Neural crest cell (in vitro differentiated cells): ENCODE measurements at regions not wholly inside any gene's neighbourhood (a gene's known extent, or its start where the extent isn't known, plus 50 kb on each side); places are given as distances from the start of the nearest gene placed in this dataset.

Source experiments
- DNase-seq: peaks from one replicate; pipeline ENCODE4 v3.0.0; 2021; ENCODE audit warnings: low read depth, mixed read lengths, low spot score
- H3K27ac Mint-ChIP-seq: one replicate; pipeline ENCODE4 v1.8.0; 2021; ENCODE audit warnings: mild to moderate bottlenecking, mixed read lengths; ENCODE audit not compliant: unreplicated experiment
- H3K27me3 Mint-ChIP-seq: 2 replicates; pipeline ENCODE4 v1.8.0; 2021; ENCODE audit warnings: low read depth, mild to moderate bottlenecking, mixed read lengths
- H3K36me3 Mint-ChIP-seq: 2 replicates; pipeline ENCODE4 v1.8.0; 2021; ENCODE audit warnings: low read depth, mild to moderate bottlenecking, mixed read lengths
- H3K4me1 Mint-ChIP-seq: 2 replicates; pipeline ENCODE4 v1.8.0; 2021; ENCODE audit warnings: mixed read lengths
- H3K4me3 Mint-ChIP-seq: one replicate; pipeline ENCODE4 v1.8.0; 2021; ENCODE audit warnings: mild to moderate bottlenecking, mixed read lengths
- H3K9me3 Mint-ChIP-seq: 2 replicates; pipeline ENCODE4 v1.8.0; 2021; ENCODE audit warnings: mixed read lengths
- TF ChIP-seq, protein P1 (sequence below): fragments of 200-600 bp; sonication (generic); conservative IDR thresholded peaks from 2 replicates; pipeline ENCODE4 v1.5.0; 2021; ENCODE audit warnings: antibody characterized with exemption, mild to moderate bottlenecking

DNA sequence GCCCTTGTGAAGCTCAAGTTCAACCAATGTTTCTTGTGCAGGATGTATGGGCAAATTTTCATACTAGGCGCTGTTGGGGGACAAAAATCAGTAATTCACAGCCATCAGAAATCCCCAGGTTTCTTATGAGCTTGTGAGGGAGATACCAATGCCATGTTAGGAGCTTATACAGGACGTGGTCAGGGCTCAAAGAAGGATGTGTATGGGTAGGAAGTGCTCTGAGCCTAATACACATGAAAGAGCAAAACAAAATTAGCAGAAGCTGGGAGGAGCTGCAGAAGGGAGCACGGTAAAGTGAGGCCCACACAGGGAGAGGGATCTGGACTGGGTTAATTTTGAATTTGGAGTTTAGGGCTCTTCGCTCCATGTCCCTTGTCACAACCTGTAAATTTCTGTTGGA lies 114.6 kb upstream of the MAP3K1 start:
- Mint-ChIP-seq H3K36me3 (no peaks in the 10 kb centered on the region), H3K27ac (no peak overlapping the region), H3K9me3 (no peaks in the 10 kb centered on the region), H3K4me1 (peaks cover 30% of the 10 kb centered on the region), H3K27me3 (no peaks in the 10 kb centered on the region), H3K4me3 (no peak overlapping the region)
- no peak for DNase-seq
- TF ChIP-seq, protein P1, sequence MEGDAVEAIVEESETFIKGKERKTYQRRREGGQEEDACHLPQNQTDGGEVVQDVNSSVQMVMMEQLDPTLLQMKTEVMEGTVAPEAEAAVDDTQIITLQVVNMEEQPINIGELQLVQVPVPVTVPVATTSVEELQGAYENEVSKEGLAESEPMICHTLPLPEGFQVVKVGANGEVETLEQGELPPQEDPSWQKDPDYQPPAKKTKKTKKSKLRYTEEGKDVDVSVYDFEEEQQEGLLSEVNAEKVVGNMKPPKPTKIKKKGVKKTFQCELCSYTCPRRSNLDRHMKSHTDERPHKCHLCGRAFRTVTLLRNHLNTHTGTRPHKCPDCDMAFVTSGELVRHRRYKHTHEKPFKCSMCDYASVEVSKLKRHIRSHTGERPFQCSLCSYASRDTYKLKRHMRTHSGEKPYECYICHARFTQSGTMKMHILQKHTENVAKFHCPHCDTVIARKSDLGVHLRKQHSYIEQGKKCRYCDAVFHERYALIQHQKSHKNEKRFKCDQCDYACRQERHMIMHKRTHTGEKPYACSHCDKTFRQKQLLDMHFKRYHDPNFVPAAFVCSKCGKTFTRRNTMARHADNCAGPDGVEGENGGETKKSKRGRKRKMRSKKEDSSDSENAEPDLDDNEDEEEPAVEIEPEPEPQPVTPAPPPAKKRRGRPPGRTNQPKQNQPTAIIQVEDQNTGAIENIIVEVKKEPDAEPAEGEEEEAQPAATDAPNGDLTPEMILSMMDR, result no peak

DNA sequence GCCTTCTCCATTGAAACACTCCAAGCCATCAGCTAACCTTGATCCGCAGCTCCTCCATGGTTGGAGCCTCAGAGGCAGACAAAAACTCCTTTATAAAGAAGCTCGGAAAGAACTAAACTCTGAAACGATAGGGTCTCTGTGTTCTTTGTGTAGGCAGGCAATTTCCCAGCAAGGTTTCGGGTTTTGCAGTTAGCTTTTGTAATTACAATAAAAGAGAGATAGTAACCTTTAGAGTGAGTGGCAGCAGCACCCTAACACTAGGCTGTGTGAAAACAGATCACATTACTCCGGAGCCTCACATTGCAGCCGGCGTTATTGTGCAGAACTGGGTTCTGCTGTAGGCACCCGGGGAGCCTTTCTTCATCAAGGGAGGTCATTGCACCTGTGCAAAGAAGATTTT lies 115.8 kb upstream of the MAP3K1 start:
- Mint-ChIP-seq H3K36me3 (no peaks in the 10 kb centered on the region), H3K4me1 (peaks cover 30% of the 10 kb centered on the region), H3K4me3 (peak overlapping the region; percentile 32), H3K27ac (peak overlapping the region; percentile 94), H3K27me3 (no peaks in the 10 kb centered on the region), H3K9me3 (no peaks in the 10 kb centered on the region)
- DNase-seq, result no peak
- TF ChIP-seq, protein P1, result no peak

DNA sequence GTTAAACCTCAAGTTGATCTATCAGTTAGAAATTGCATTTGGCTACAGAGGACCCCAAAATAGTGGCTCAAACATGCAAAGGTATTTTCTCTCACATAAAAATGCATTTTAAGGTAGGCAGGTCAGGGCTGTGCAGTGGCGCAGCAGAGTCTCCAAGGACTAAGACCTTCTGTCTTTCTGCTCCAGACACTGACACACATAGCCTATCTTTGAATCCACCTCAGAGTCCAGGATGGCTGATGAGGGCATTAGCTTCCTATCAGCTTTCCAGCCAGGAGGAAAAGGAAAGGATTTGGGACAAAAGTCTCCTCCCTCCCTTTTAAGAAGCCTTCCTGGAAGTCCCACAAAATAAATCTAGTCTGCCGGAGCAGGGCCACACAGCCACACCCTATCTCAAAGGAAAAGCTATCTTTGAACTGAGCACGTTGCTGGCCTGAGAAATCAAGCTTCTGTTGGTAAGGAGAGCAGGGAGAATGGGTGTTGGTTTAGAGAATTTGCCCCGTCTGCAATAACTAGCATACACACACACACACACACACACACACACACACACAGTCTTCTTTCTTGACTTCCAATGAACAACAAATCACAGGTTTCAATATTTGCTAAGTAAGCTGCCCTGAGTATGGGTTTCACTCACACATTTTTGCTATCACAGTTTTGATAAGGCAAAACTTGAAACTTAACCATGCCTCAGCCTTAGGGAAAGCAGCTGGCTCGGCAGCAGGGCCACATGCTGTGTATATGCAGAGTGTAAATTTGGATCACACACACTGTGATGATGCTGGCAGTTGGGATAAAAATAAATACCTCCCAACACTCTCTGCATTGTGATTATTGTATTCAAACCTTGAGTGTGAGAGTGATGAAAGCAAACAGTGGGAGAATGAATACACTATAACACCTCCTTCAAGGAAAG lies 116.6 kb upstream of the MAP3K1 start:
- Mint-ChIP-seq H3K27me3 (no peaks in the 10 kb centered on the region), H3K4me1 (peaks cover 30% of the 10 kb centered on the region), H3K36me3 (no peaks in the 10 kb centered on the region), H3K4me3 (no peak overlapping the region), H3K27ac (no peak overlapping the region), H3K9me3 (no peaks in the 10 kb centered on the region)
- TF ChIP-seq, protein P1, result no peak
- no peak for DNase-seq

DNA sequence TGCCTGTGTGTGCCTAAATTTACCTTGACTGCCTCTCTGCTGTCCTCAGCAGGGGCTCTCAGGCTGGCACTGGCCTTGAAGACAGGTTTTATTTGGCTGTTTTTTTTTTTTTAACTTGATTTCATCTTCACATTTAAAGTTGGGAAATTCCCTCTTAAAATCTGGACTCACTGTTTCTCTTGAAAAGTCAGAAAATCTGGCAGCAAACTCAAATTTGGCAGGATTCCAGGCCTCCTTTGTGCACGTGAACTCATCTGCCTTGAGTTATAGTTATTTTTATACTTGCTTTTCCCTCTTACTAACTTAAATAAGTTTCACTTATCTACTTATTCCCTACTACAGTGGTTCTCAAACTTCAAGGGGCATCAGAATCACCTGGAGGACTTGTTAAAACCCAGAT lies 118.4 kb upstream of the MAP3K1 start:
- Mint-ChIP-seq H3K4me1 (peaks cover 30% of the 10 kb centered on the region), H3K9me3 (no peaks in the 10 kb centered on the region), H3K27ac (no peak overlapping the region), H3K27me3 (no peaks in the 10 kb centered on the region), H3K36me3 (no peaks in the 10 kb centered on the region), H3K4me3 (no peak overlapping the region)
- DNase-seq, result no peak
- TF ChIP-seq, protein P1, result no peak

DNA sequence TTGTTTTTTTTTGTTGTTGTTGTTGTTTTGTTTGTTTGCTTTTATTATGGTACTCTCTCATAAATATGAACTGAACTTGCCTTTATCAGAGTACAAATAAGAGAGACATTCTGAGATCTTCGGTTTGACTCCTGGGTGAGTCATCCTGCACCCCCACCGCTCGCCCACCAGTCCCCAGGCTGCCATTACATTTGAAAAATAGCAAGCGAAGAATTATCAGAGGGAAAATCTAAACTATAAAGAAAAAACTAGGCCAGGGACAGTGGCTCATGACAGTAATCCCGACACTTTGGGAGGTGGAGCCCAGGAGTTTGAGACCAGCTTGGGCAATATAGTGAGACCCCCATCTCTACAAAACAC lies 122.1 kb upstream of the MAP3K1 start:
- no peak overlapping the region for H3K27ac Mint-ChIP-seq
- H3K9me3 Mint-ChIP-seq, result no peaks in the 10 kb centered on the region
- H3K4me1 Mint-ChIP-seq, result peaks cover 9% of the 10 kb centered on the region
- no peak for DNase-seq
- no peaks in the 10 kb centered on the region for H3K27me3 Mint-ChIP-seq
- no peaks in the 10 kb centered on the region for H3K36me3 Mint-ChIP-seq
- no peak overlapping the region for H3K4me3 Mint-ChIP-seq
- TF ChIP-seq, protein P1, result no peak
